GM21737 (cell line): ENCODE measurements at regions not wholly inside any gene's neighbourhood (a gene's known extent, or its start where the extent isn't known, plus 50 kb on each side); places are given as distances from the start of the nearest gene placed in this dataset.

Source experiments
- ATAC-seq: cut with Tn5 transposase; IDR thresholded peaks from one replicate; pipeline ENCODE4 v1.9.1; 2021; ENCODE audit warnings: mild to moderate bottlenecking, moderate library complexity; ENCODE audit not compliant: unreplicated experiment

- no peak for ATAC-seq
Measured at GRCh38 chr4:31341601-31342359, 621.6 kb downstream of the PCDH7 start.

- no peak for ATAC-seq
Measured at GRCh38 chr4:31343061-31343460, 622.9 kb downstream of the PCDH7 start.

GRCh38 chr4:31349907-31350306, 629.7 kb downstream of the PCDH7 start:
- no peak for ATAC-seq

GRCh38 chr4:31351695-31352094, 631.5 kb downstream of the PCDH7 start:
- no peak for ATAC-seq

GRCh38 chr4:31356839-31357238, 636.7 kb downstream of the PCDH7 start:
- no peak for ATAC-seq

- ATAC-seq: no peak
Measured at GRCh38 chr4:31360786-31361185, 640.6 kb downstream of the PCDH7 start.

- no peak for ATAC-seq
Measured at GRCh38 chr4:31362756-31363155, 642.6 kb downstream of the PCDH7 start.

GRCh38 chr4:31365006-31365690, 645.0 kb downstream of the PCDH7 start:
- ATAC-seq: no peak

GRCh38 chr4:31366041-31366440, 645.9 kb downstream of the PCDH7 start:
- ATAC-seq: no peak

- ATAC-seq: peak; percentile 86
Measured at GRCh38 chr4:31370866-31371465, 650.8 kb downstream of the PCDH7 start.

GRCh38 chr4:31374256-31374960, 654.2 kb downstream of the PCDH7 start:
- ATAC-seq: no peak

- ATAC-seq: no peak
Measured at GRCh38 chr4:31375936-31376335, 655.8 kb downstream of the PCDH7 start.

- ATAC-seq: no peak
Measured at GRCh38 chr4:31379364-31379763, 659.2 kb downstream of the PCDH7 start.

GRCh38 chr4:31383767-31384166, 663.6 kb downstream of the PCDH7 start:
- no peak for ATAC-seq

- ATAC-seq: no peak
Measured at GRCh38 chr4:31390849-31391248, 670.7 kb downstream of the PCDH7 start.

- no peak for ATAC-seq
Measured at GRCh38 chr4:31391976-31392375, 671.8 kb downstream of the PCDH7 start.

GRCh38 chr4:31392923-31393322, 672.8 kb downstream of the PCDH7 start:
- ATAC-seq: no peak

GRCh38 chr4:31408121-31408520, 688.0 kb downstream of the PCDH7 start:
- no peak for ATAC-seq

- no peak for ATAC-seq
Measured at GRCh38 chr4:31411565-31411964, 691.4 kb downstream of the PCDH7 start.

GRCh38 chr4:31415629-31416028, 695.5 kb downstream of the PCDH7 start:
- no peak for ATAC-seq

- no peak for ATAC-seq
Measured at GRCh38 chr4:31416498-31416897, 696.3 kb downstream of the PCDH7 start.
